GM21381 (cell line): ENCODE measurements at regions not wholly inside any gene's neighbourhood (a gene's known extent, or its start where the extent isn't known, plus 50 kb on each side); places are given as distances from the start of the nearest gene placed in this dataset.
"Not testable (repeated sequence)": the region's sequence is repeated elsewhere in the genome, so short reads cannot be mapped to it uniquely, and the experiment has no call there.

Source experiments
- ATAC-seq: cut with Tn5 transposase; IDR thresholded peaks from one replicate; pipeline ENCODE4 v1.9.1; 2021; ENCODE audit warnings: mild to moderate bottlenecking, moderate library complexity; ENCODE audit not compliant: unreplicated experiment

DNA sequence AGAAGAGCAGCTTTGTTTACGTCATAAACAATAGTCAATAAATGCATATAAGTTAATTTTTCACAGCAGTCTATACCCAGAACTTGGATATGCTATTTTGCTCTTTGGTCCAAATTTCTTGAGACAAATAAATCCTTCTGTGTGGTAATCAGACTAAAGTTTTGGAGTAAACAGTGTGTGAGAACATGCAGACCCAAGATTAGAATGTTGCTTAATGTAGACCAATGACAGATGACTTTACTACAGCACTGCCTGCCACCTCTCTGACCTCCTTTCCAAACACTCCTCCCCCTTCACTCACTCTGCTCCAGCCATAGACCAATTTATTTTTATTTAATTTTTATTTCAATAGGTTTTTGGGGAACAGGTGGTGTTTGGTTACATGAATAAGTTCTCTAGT lies 115.3 kb upstream of the TANK start:
- no peak for ATAC-seq

DNA sequence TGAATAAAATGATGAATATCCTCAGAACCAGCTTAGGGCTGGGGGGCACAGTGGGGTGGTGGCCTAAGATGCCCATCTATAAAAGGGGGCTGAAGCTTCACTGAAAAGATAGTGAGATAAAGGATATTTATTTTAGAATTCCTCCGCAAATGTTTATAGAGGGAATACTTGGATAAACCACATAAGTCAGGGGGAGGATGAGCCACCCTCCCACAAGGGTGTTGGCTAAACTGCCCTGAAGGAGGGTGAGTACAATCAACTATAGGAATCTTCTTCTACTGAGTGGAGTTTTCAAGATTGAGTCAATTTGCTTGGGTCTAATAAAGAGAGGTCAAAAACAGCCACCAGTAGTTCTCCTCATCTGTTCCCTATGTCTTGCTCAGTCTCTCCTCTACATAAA lies 114.5 kb upstream of the TANK start:
- no peak for ATAC-seq

- no peak for ATAC-seq
These were observed 113.4 kb upstream of the TANK start for GRCh38 chr2:161046876-161047275.

DNA sequence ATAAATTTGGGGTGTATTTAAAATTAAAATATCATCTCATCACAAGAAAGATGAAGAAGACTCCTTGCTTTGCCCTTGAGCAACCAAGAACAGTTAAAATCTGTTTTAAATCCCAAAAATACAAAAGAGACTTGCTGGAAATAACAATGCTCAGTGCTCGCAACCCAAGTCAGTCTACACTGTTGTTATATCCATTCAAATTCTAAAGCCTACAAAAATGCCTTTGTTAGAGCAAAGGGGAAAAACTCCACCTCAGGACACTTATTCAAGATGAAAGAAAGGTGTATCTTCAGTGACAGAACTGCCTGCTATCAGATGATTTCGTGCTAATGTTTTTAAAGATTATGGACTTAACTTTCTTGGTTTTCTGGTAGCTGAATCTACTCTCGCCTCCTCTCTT lies 111.9 kb upstream of the TANK start:
- no peak for ATAC-seq

DNA sequence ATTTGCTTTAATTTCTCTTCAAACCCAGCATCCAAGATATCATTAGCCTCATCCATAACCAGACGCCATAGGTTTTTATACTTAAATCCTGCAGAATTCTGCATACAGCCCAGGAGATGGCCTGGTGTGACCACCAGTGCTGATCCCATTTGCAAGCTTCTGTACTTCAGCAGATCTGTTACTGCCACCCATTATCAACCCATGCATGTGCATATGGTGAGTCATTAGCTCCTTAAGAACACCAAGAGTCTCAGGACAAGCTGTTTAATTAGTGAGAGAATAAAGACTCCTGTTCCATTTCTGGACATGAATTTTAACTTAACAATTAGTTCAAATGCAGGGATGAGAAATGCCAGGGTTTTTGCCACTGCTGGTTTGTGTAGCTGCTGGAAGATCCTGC lies 110.7 kb upstream of the TANK start:
- no peak for ATAC-seq

DNA sequence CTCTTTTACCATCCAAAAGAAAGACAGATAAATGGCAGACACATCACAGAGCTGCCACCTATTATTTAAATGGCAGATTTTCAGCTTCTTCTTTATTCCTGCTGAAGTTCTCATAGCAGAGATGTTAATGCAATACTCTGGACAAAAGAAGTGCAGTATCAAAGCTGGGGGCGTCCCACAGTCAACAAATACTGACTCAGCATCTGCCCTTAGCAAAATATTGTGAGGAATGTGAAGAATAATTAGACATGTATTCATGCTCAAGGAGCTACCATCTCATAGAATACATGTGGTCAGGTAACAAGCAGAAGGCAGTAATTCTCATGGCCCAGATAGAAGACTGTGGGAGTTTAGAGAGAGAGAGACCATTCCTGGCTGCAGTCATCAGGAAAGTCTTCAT lies 108.0 kb upstream of the TANK start:
- no peak for ATAC-seq

- ATAC-seq: no peak
These were observed 104.9 kb upstream of the TANK start for GRCh38 chr2:161055289-161055688.

- ATAC-seq: no peak
These were observed 100.8 kb upstream of the TANK start for GRCh38 chr2:161059388-161059787.

- no peak for ATAC-seq
These were observed 98.4 kb upstream of the TANK start for GRCh38 chr2:161061786-161062185.

DNA sequence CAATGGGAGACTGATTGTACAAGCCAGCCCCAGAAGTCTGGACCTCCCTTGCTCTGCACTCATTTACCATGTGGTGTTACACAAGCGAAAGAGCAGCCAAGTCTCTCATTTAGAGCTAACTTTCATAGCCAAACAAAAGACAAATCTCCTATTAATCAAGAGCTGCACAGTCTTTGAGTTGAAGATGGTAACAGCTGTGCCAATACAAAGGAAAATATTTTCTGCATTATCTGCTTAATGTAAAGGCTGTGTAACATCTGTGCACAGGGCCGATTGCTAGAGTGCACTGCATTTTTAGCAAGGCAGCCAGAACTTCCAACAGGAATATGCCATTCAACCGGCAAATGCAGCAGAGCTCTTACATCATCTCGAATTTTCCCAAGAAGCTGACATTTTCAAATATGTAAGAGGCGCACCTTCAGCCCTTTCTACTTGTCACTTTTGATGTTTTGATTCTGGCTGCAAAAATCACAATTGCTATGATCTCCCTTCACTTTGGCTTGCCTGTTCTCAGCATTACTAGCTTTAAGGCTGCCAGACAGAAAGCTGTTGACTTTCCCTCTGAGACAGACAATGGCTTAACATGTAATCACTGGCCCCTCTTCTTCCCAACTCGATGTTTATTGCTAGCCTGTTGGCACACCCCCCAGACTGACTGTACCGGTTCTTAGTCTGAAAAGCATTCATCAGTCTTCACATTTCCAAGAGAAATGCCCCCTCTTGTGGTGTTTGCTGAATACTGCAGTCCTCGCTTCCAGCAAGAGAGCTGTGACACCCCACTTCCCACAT lies 96.9 kb upstream of the TANK start:
- ATAC-seq: peak; percentile 91

- peak; percentile 32 for ATAC-seq
These were observed 96.3 kb upstream of the TANK start for GRCh38 chr2:161063946-161064306.

DNA sequence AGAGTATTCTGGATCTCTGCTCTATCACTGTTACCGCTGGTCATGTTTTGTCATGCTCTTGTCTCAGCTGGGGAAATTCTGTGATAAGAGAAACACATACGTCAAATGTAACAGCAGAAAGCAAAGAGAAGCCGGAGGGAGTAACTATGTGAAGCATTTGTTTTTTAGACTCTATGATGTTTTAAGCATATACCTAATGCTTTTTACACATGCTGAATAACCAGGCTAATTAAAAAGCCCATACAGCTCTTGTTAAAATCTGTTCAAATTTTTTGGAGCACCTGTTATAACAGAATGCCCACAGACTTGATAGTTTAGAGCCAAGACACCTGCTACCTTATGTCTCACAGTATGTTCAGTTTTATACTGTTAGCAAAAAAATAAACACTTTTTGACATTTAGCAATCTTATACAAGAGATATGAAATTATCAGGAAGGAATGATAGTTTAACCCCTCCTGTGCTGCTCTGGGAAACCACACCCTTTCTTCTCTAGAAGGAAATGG lies 92.3 kb upstream of the TANK start:
- no peak for ATAC-seq

- ATAC-seq: no peak
These were observed 91.6 kb upstream of the TANK start for GRCh38 chr2:161068670-161069069.

DNA sequence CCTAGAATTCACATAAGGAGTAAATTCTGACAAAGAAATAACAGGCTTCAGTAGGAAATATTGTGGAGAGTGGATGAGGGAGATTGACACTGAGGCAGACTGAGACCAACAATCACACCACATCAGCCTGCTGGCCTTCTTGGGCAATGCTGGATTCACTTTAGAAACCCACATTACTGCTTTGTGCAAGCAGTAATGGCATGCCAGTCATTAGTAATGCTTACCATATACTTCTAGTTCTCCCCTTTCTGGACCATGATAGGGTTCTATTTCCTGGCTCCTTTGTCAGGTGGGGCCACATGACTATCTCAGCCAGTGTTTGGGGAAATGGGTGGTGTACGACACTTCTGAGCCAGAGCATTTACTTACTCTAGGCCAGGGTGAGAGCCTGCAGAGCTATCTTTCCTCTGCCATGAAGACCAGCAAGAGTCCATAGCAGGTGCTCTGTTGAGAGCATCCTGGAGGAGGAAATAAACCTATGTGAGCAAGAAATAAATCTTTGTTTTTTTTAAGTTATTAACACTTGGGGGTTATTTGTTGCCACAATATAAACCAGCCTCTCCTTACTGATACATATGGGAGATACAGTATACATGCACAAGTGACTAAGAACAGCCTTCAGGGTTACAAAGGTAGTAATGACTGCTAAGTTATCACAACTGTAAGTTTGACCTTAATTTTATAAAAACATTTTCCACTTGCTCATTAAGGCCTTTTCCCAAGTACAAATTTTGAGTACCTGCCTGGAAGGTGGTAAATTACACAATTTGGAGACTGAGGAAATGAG lies 89.3 kb upstream of the TANK start:
- ATAC-seq: no peak

- not testable (repeated sequence) for ATAC-seq
These were observed 87.8 kb upstream of the TANK start for GRCh38 chr2:161072436-161072835.

- ATAC-seq: no peak
These were observed 84.5 kb upstream of the TANK start for GRCh38 chr2:161075701-161076100.

GRCh38 chr2:161076936-161077335 lies 83.3 kb upstream of the TANK start:
- ATAC-seq: no peak

- peak; percentile 86 for ATAC-seq
These were observed 82.6 kb upstream of the TANK start for GRCh38 chr2:161077367-161078210.

DNA sequence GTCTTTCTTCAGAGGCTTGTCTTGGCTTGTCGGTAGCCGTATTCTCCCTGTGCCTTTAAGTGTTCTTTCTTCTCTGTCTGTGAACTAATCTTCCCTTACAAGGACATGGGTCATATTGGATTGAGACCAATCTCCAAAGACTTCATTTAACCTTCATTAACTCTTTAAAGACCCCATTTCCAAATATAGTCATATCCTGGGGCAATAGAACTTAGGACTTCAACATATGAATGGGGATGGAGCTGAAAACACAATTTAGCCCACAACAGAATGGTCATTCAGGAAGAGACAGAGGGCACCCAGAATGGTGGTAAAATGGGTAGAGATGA lies 82.1 kb upstream of the TANK start:
- ATAC-seq: no peak

- ATAC-seq: no peak
These were observed 75.1 kb upstream of the TANK start for GRCh38 chr2:161085149-161085548.

DNA sequence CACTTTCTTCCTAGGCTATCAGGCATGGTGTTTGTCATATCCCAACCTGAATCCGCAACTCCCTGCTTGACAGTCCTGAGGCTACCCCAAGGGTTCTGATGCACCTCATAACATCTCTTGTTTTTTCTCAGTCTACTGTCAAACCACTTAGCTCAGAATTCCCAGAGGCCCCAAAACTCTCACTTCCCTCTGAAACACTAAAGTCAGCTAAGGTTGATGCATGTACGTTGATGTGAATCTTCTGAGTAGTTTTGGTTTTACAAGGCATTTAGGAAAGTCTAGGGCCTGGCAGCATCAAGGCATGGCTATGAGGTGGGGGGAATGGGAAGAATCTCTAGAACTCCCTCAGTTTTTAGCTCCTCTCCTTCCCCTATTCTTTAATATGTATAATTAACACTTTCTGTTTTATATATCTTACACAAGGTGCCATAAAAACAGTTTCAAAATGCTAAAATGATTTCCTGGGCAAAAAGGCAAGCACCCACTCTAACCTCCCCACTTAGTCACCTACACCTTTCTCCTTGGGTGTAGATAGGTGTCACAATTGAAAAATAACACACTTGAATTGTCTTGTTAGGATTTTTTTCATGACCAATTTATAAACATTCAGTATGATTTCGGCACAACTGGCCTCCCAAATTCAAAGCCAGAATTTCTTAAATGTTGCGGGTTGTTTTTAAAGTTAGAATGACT lies 71.4 kb upstream of the TANK start:
- peak; percentile 80 for ATAC-seq
